ENCODE measurements at regions not wholly inside any gene's neighbourhood (a gene's known extent, or its start where the extent isn't known, plus 50 kb on each side); places are given as distances from the start of the nearest gene placed in this dataset.
A peak's percentile ranks its signal among the peaks of the same experiment; 100 is the strongest.

- Mint-ChIP-seq H3K27ac (no peak overlapping the region), H3K27me3 (no peaks in the 10 kb centered on the region), H3K36me3 (no peaks in the 10 kb centered on the region), H3K9me3 (no peaks in the 10 kb centered on the region), H3K4me1 (no peaks in the 10 kb centered on the region), H3K4me3 (no peak overlapping the region)
- no peak for ATAC-seq (replicated peaks)
- DNase-seq: no peak
Observed at GRCh38 chr4:132264176-132264575, 884.9 kb upstream of the PCDH10 start.

- H3K4me3 Mint-ChIP-seq: no peak overlapping the region
- H3K27me3 Mint-ChIP-seq: no peaks in the 10 kb centered on the region
- no peaks in the 10 kb centered on the region for H3K4me1 Mint-ChIP-seq
- H3K36me3 Mint-ChIP-seq: no peaks in the 10 kb centered on the region
- ATAC-seq (replicated peaks) (peak in 1 of 2 donors; percentile 19), DNase-seq (no peak)
- H3K9me3 Mint-ChIP-seq: peaks cover 0 to 2% of the 10 kb centered on the region in 2 donors
- no peak overlapping the region for H3K27ac Mint-ChIP-seq
Observed at GRCh38 chr4:132266374-132266773, 882.7 kb upstream of the PCDH10 start.

DNA sequence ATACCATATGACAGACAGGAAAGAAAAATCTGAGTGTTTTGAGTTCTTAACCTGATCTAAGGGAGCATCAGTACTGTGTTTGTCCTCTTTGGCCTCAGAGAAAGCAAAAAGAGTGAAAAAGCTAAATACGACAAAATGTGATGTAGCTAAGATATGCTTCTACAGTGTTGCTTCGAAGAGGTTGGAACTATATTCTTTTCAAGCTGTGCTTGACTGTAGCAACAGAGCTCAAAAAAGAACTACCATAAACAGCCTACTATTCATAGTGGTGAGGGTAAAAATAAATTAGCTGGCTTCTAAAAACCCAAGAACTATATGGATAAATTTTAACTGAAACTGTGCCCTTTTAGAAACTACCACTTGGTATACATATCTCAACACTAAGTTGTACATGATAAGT lies 881.8 kb upstream of the PCDH10 start:
- no peaks in the 10 kb centered on the region for H3K4me1 Mint-ChIP-seq

DNA sequence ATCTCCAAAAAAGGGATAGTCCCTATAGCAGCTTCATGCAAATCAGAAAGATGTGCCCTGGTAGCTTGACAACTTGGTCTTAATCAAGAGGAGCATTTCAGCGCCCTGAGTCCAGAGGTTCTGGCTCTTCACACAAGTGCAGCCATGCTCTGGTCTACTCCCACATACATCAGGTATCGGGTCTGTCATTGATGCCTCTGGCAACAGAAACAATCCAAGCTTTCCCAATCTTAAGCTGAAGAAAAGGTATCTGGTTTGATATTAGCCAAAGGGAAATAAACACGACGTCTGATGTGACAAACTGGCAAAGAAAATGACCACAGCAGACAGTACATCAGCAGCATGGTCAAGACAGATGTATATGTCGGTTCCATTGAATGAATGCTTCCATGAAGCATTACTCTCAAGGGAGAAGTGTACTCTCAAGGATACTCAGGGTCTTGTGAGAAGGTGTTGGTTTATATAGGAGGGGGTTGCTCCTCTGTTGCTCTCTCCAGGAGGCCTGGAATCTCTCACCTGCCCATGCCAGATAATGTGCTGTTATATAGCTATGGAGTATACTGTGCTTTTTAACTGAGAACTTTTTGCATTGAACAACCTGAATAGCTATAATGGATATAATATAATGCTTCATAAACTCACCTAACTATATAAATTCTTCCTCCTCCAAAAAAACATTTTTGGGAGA lies 879.6 kb upstream of the PCDH10 start:
- Mint-ChIP-seq H3K4me3 (no peak overlapping the region), H3K9me3 (peaks cover 0 to 2% of the 10 kb centered on the region in 2 donors), H3K27ac (no peak overlapping the region), H3K4me1 (no peaks in the 10 kb centered on the region), H3K36me3 (no peaks in the 10 kb centered on the region), H3K27me3 (no peaks in the 10 kb centered on the region)
- ATAC-seq (replicated peaks): no peak
- DNase-seq: no peak

More for the DNA sequence above, 881.8 kb upstream of the PCDH10 start:
- Mint-ChIP-seq H3K27ac (no peak overlapping the region), H3K4me3 (no peak overlapping the region), H3K9me3 (peaks cover 0 to 2% of the 10 kb centered on the region in 2 donors), H3K27me3 (no peaks in the 10 kb centered on the region), H3K36me3 (no peaks in the 10 kb centered on the region)
- ATAC-seq (replicated peaks): no peak
- no peak for DNase-seq

- DNase-seq: no peak
- no peak overlapping the region for H3K4me3 Mint-ChIP-seq
- ATAC-seq (replicated peaks): no peak
- peaks cover 5 to 9% of the 10 kb centered on the region in 2 donors for H3K9me3 Mint-ChIP-seq
- H3K27ac Mint-ChIP-seq: no peak overlapping the region
- H3K4me1 Mint-ChIP-seq: no peaks in the 10 kb centered on the region
- no peaks in the 10 kb centered on the region for H3K27me3 Mint-ChIP-seq
- H3K36me3 Mint-ChIP-seq: peaks cover 0 to 2% of the 10 kb centered on the region in 2 donors
Observed at GRCh38 chr4:132275583-132276121, 873.4 kb upstream of the PCDH10 start.

- ATAC-seq (replicated peaks) (no peak), DNase-seq (no peak)
- H3K4me3 Mint-ChIP-seq: no peak overlapping the region
- H3K27me3 Mint-ChIP-seq: no peaks in the 10 kb centered on the region
- H3K4me1 Mint-ChIP-seq: no peaks in the 10 kb centered on the region
- no peak overlapping the region for H3K27ac Mint-ChIP-seq
- H3K9me3 Mint-ChIP-seq: peaks cover 5 to 9% of the 10 kb centered on the region in 2 donors
- H3K36me3 Mint-ChIP-seq: peaks cover 0 to 2% of the 10 kb centered on the region in 2 donors
Observed at GRCh38 chr4:132276185-132276584, 872.9 kb upstream of the PCDH10 start.

DNA sequence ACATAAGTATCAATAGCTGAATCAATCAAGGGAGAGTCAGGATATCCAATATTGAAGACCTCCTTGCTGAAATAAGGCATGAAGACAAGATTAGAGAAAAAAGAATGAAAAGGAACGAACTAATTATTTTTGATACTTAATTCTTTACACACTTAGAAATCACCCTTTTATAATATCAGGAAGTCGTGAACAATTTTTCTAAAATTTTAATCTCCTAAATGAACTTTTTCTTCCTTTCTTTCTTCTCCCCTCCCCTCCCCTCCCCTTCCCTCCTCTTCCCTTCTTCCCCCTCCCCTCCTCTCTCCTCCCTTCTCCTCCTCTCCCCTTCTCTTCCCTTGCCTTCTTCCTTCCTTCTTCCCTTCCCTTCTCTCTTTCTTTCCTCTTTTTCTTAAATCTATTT lies 872.1 kb upstream of the PCDH10 start:
- no peaks in the 10 kb centered on the region for H3K4me1 Mint-ChIP-seq
- H3K36me3 Mint-ChIP-seq: peaks cover 0 to 2% of the 10 kb centered on the region in 2 donors
- H3K4me3 Mint-ChIP-seq: no peak overlapping the region
- ATAC-seq (replicated peaks): no peak
- H3K27ac Mint-ChIP-seq: no peak overlapping the region
- DNase-seq: no peak
- peaks cover 3 to 9% of the 10 kb centered on the region in 2 donors for H3K9me3 Mint-ChIP-seq
- H3K27me3 Mint-ChIP-seq: no peaks in the 10 kb centered on the region

- ATAC-seq (replicated peaks) (no peak), DNase-seq (no peak)
- no peak overlapping the region for H3K27ac Mint-ChIP-seq
- H3K4me1 Mint-ChIP-seq: no peaks in the 10 kb centered on the region
- no peaks in the 10 kb centered on the region for H3K27me3 Mint-ChIP-seq
- H3K36me3 Mint-ChIP-seq: peaks cover 0 to 2% of the 10 kb centered on the region in 2 donors
- H3K9me3 Mint-ChIP-seq: peaks cover 6 to 8% of the 10 kb centered on the region in 2 donors
- H3K4me3 Mint-ChIP-seq: no peak overlapping the region
Observed at GRCh38 chr4:132281733-132282132, 867.4 kb upstream of the PCDH10 start.

- no peak for DNase-seq
- ATAC-seq (replicated peaks): no peak
- Mint-ChIP-seq H3K4me3 (no peak overlapping the region), H3K27me3 (no peaks in the 10 kb centered on the region), H3K9me3 (peaks cover 6 to 7% of the 10 kb centered on the region in 2 donors), H3K36me3 (peaks cover 0 to under 1% of the 10 kb centered on the region in 2 donors), H3K4me1 (no peaks in the 10 kb centered on the region), H3K27ac (no peak overlapping the region)
Observed at GRCh38 chr4:132284910-132285426, 864.1 kb upstream of the PCDH10 start.

DNA sequence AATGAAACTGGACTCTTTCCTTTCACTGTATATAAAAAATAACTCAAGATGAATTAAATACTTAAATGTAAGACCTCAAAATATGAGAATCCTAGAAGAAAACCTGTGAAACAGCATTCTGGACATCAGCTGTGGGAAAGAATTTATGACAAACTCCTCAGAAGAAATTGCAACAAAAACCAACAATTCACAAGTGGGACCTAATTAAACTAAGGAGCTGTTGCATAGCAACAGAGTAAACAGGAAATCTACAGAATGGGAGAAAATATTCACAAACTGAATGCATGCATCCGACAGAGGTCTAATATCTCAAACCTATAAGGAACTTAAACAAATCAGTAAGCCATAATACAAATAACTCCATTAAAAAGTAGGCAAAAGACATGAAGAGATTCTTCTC lies 851.7 kb upstream of the PCDH10 start:
- Mint-ChIP-seq H3K4me1 (no peaks in the 10 kb centered on the region), H3K9me3 (peaks cover 0 to 1% of the 10 kb centered on the region in 2 donors), H3K36me3 (no peaks in the 10 kb centered on the region), H3K27me3 (no peaks in the 10 kb centered on the region), H3K27ac (no peak overlapping the region), H3K4me3 (no peak overlapping the region)
- DNase-seq (no peak), ATAC-seq (replicated peaks) (no peak)

DNA sequence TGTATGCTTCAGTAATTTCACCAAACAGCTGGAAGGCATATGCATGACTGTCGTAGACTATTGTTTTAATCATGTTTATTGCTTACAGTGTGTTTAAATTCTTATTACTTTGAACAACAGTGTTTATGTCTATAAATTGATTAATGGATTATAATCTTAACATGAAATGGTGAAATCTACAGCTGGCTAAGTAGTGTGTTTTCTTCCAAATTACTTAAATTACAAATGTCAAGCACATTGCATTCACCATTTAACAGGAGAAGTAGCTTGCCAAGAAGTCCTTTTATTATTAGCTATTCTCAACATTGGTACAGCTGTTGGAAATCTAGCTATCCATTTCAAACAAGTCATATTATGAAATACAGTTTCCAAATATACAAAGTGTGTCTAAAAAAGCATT lies 849.3 kb upstream of the PCDH10 start:
- Mint-ChIP-seq H3K27me3 (no peaks in the 10 kb centered on the region), H3K4me1 (no peaks in the 10 kb centered on the region), H3K36me3 (no peaks in the 10 kb centered on the region), H3K27ac (no peak overlapping the region), H3K9me3 (peaks cover 0 to 1% of the 10 kb centered on the region in 2 donors), H3K4me3 (no peak overlapping the region)
- DNase-seq: no peak
- no peak for ATAC-seq (replicated peaks)

GRCh38 chr4:132312521-132312920 lies 836.6 kb upstream of the PCDH10 start:
- ATAC-seq (replicated peaks): no peak
- DNase-seq: no peak
- Mint-ChIP-seq H3K9me3 (no peaks in the 10 kb centered on the region), H3K36me3 (no peaks in the 10 kb centered on the region), H3K4me1 (no peaks in the 10 kb centered on the region), H3K4me3 (no peak overlapping the region), H3K27me3 (no peaks in the 10 kb centered on the region), H3K27ac (no peak overlapping the region)

GRCh38 chr4:132313852-132314251 lies 835.2 kb upstream of the PCDH10 start:
- no peaks in the 10 kb centered on the region for H3K36me3 Mint-ChIP-seq
- no peak overlapping the region for H3K4me3 Mint-ChIP-seq
- DNase-seq: no peak
- no peak overlapping the region for H3K27ac Mint-ChIP-seq
- no peaks in the 10 kb centered on the region for H3K27me3 Mint-ChIP-seq
- no peaks in the 10 kb centered on the region for H3K4me1 Mint-ChIP-seq
- H3K9me3 Mint-ChIP-seq: no peaks in the 10 kb centered on the region
- ATAC-seq (replicated peaks): no peak

DNA sequence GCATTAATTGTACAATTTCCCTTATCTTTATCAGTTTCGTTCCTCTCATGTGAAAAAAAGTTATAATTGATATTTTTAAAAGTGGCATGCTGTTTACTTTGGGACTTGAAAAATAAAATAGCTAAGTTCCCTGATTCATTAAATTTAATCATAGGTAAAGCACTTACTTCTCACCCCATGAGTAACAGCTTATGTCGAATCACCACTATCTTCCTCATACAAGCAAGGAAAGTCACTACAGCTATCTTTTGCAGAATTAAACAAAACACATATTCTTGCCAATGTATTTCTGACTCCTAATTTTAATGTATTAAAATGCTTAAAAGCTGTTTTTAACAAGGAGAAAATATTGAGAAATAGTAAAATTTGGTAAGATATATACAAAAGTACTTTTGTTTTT lies 832.4 kb upstream of the PCDH10 start:
- ATAC-seq (replicated peaks) (no peak), DNase-seq (no peak)
- H3K4me3 Mint-ChIP-seq: no peak overlapping the region
- peaks cover 0 to 3% of the 10 kb centered on the region in 2 donors for H3K9me3 Mint-ChIP-seq
- no peaks in the 10 kb centered on the region for H3K4me1 Mint-ChIP-seq
- H3K36me3 Mint-ChIP-seq: no peaks in the 10 kb centered on the region
- H3K27ac Mint-ChIP-seq: no peak overlapping the region
- no peaks in the 10 kb centered on the region for H3K27me3 Mint-ChIP-seq

GRCh38 chr4:132317923-132318322 lies 831.2 kb upstream of the PCDH10 start:
- H3K4me1 Mint-ChIP-seq: no peaks in the 10 kb centered on the region
- ATAC-seq (replicated peaks) (no peak), DNase-seq (no peak)

More at GRCh38 chr4:132317923-132318322, 831.2 kb upstream of the PCDH10 start:
- H3K9me3 Mint-ChIP-seq: peaks cover 0 to 3% of the 10 kb centered on the region in 2 donors
- no peaks in the 10 kb centered on the region for H3K36me3 Mint-ChIP-seq
- no peaks in the 10 kb centered on the region for H3K27me3 Mint-ChIP-seq
- H3K4me3 Mint-ChIP-seq: no peak overlapping the region
- no peak overlapping the region for H3K27ac Mint-ChIP-seq

Measured in stimulated activated naive B cell treated with anti-CD40 and anti-IgM and Interleukin-4, amounts not matched to agents 10 μg/mL and 1 μg/mL and 100 μg/mL, for 72 hours (primary cell).